GM12878 (cell line): ENCODE measurements at regions not wholly inside any gene's neighbourhood (a gene's known extent, or its start where the extent isn't known, plus 50 kb on each side); places are given as distances from the start of the nearest gene placed in this dataset.

Experiments
- ATAC-seq: fragments of 200-7000 bp; cut with Tn5 transposase; 3 replicates; pipeline ENCODE4 v1.9.1; 2020; ENCODE audit warnings: mild to moderate bottlenecking, moderate library complexity
- BruUV-seq: library from RNA; stranded (reverse); fragments of 400-500 nt; replicated peaks from 2 replicates; lab custom pipeline; 2021; lab: Mats Ljungman, UMichigan
- CTCF ChIA-PET: fragments of 300-600 bp; sonication (Branson Sonifier 250); formaldehyde crosslinking; extraction: SDS; loops from one replicate; lab custom pipeline; 2021; ENCODE audit warnings: inconsistent platforms; lab: Yijun Ruan, JAX
- POLR2A ChIA-PET: fragments of 350-600 bp; formaldehyde crosslinking; extraction: SDS; loops from one replicate; lab custom pipeline; 2021; ENCODE audit warnings: inconsistent platforms; lab: Charles Lee
- RAD21 ChIA-PET: fragments of 300-600 bp; sonication (Branson Sonifier 250); formaldehyde crosslinking; loops from one replicate; lab custom pipeline; 2023; ENCODE audit warnings: antibody characterized with exemption; ENCODE audit not compliant: unreplicated experiment; lab: Charles Lee
- SMC1A ChIA-PET: fragments of 300-600 bp; sonication (Branson Sonifier 250); formaldehyde crosslinking; loops from one replicate; lab custom pipeline; 2023; ENCODE audit not compliant: unreplicated experiment, uncharacterized antibody; lab: Charles Lee
- DNase-seq: peaks from one replicate; pipeline ENCODE4 v3.0.0-alpha.2; 2011; ENCODE audit warnings: low read depth, low spot score
- FAIRE-seq: peaks from 3 replicates; lab custom pipeline; 2011; peaks lifted over from hg19 to GRCh38; lab: Jason Lieb, UNC
- H2AFZ ChIP-seq: 2 replicates; pipeline ENCODE4 v1.6.0; 2011; ENCODE audit warnings: low read depth, low read length, control low read depth; ENCODE audit not compliant: control insufficient read depth
- H3K27ac ChIP-seq: 2 replicates; pipeline ENCODE4 v1.5.1; 2011; ENCODE audit warnings: control low read depth; ENCODE audit not compliant: control insufficient read depth, insufficient read depth
- H3K27me3 ChIP-seq, 2 experiments: replicated peaks in 1 of 2; 2 replicates each; pipeline versions ENCODE4 v1.6.0 to v1.6.1; 2011; ENCODE audit warnings: low read length in 1 of 2; ENCODE audit not compliant: control insufficient read depth in 2 of 2, insufficient read depth in 2 of 2
- H3K36me3 ChIP-seq, 2 experiments: 2 replicates each; pipeline ENCODE4 v1.5.1; 2011; ENCODE audit warnings: low read length in 1 of 2; ENCODE audit not compliant: control insufficient read depth in 2 of 2, insufficient read depth in 2 of 2
- H3K4me1 ChIP-seq: 2 replicates; pipeline ENCODE4 v1.6.1; 2011; ENCODE audit warnings: mild to moderate bottlenecking, low read length, moderate library complexity, mixed read lengths; ENCODE audit not compliant: control insufficient read depth, insufficient read depth
- H3K4me2 ChIP-seq: 2 replicates; pipeline ENCODE4 v1.6.0; 2011; ENCODE audit warnings: control low read depth; ENCODE audit not compliant: control insufficient read depth, insufficient read depth
- H3K4me3 ChIP-seq: fragments of 200-600 bp; sonication (generic); 2 replicates; pipeline ENCODE4 v1.5.1; 2016
- H3K79me2 ChIP-seq: 2 replicates; pipeline ENCODE4 v1.6.0; 2011; ENCODE audit warnings: low read length; ENCODE audit not compliant: control insufficient read depth, insufficient read depth
- H3K9ac ChIP-seq: 2 replicates; pipeline ENCODE4 v1.8.0; 2011; ENCODE audit warnings: low read length, control low read depth, mixed read lengths; ENCODE audit not compliant: control insufficient read depth, insufficient read depth
- H3K9me3 ChIP-seq: replicated peaks from 3 replicates; pipeline ENCODE4 v1.5.1; 2011; ENCODE audit warnings: mild to moderate bottlenecking, low read length; ENCODE audit not compliant: control insufficient read depth, insufficient read depth
- H4K20me1 ChIP-seq: 2 replicates; pipeline ENCODE4 v1.6.0; 2011; ENCODE audit not compliant: control insufficient read depth, insufficient read depth
- CREM ChIP-seq: IDR thresholded peaks from 2 replicates; pipeline ENCODE4 v1.6.1; 2014; ENCODE audit warnings: antibody characterized with exemption, low read depth
- ELK1 ChIP-seq: IDR thresholded peaks from 2 replicates; pipeline ENCODE4 v1.6.1; 2012; ENCODE audit warnings: low read depth, low read length, improper control_type of control experiment
- FOXK2 ChIP-seq: fragments of 450-650 bp; IDR thresholded peaks from 2 replicates; pipeline ENCODE4 v1.6.1; 2017; ENCODE audit warnings: mild to moderate bottlenecking, moderate library complexity
- IKZF2 ChIP-seq, 2 experiments: fragments of 450-650 bp; IDR thresholded peaks; 2 replicates each; pipeline ENCODE4 v1.6.1; 2017; ENCODE audit warnings: mild to moderate bottlenecking in 2 of 2, moderate library complexity in 2 of 2
- ZBTB4 ChIP-seq: fragments of 450-650 bp; formaldehyde crosslinking; IDR thresholded peaks from 2 replicates; pipeline ENCODE4 v1.4.0; 2022; ENCODE audit warnings: mild to moderate bottlenecking, moderate library complexity
- WGBS: methylation state at CpG from one replicate; pipeline ENCODE4 v1.1.6; 2016; ENCODE audit warnings: low lambda C conversion rate; ENCODE audit not compliant: insufficient replicate concordance, insufficient coverage; ENCODE audit errors: missing lambda C conversion rate; 5-methylcytosine and 5-hydroxymethylcytosine counted together
- in situ Hi-C: fragments of 300-500 bp; cut with MboI; formaldehyde crosslinking; loops from 9 replicates; pipeline ENCODE4 v1.14.3; 2018; ENCODE audit warnings: mixed read lengths
- intact Hi-C: fragments of 100-400 bp; cut with micrococcal nuclease; formaldehyde crosslinking; loops from one replicate; pipeline ENCODE4 v1.14.2; 2022; ENCODE audit not compliant: unreplicated experiment

- H3K9ac ChIP-seq: no peak overlapping the region
- no peak for TF ChIP-seq FOXK2
- no peak for TF ChIP-seq CREM
- TF ChIP-seq IKZF2 (IDR thresholded peaks at IDR 0.05): no peak
- no peak for TF ChIP-seq ZBTB4 (CRISPR knock-in tag)
- no peak for TF ChIP-seq ELK1
- 40% methylated on average over 2 of the region's 2 CpGs for WGBS
- no peaks in the 10 kb centered on the region for H3K9me3 ChIP-seq
- H4K20me1 ChIP-seq: no peaks in the 10 kb centered on the region
- SMC1A ChIA-PET: interaction anchor here (1.5 kb wide), 1 partner anchor 73 kb away, joined by 3 read pairs; no protein-coding TSS in a partner anchor
- H3K79me2 ChIP-seq: no peaks in the 10 kb centered on the region
- RAD21 ChIA-PET: no interaction called here
- H2AFZ ChIP-seq: no peak overlapping the region
- ATAC-seq: no peak
- DNase-seq: no peak
- no TSS peak for BruUV-seq
- H3K4me1 ChIP-seq: no peaks in the 10 kb centered on the region
- in situ Hi-C loops: no loop called here
- no peak overlapping the region for H3K27ac ChIP-seq
- peaks cover 0 to 3% of the 10 kb centered on the region in 2 experiments; a peak in 1 of 4 replicates for H3K27me3 ChIP-seq
- no peak for FAIRE-seq
- CTCF ChIA-PET: no interaction called here
- POLR2A ChIA-PET: no interaction called here
- H3K4me3 ChIP-seq: no peak overlapping the region
- H3K4me2 ChIP-seq: no peak overlapping the region
- intact Hi-C loops: no loop called here
- no peaks in the 10 kb centered on the region for H3K36me3 ChIP-seq
Observed at GRCh38 chr5:37930350-37930749, 90.5 kb upstream of the GDNF start.
